ENCODE measurements at regions not wholly inside any gene's neighbourhood (a gene's known extent, or its start where the extent isn't known, plus 50 kb on each side); places are given as distances from the start of the nearest gene placed in this dataset.

DNA sequence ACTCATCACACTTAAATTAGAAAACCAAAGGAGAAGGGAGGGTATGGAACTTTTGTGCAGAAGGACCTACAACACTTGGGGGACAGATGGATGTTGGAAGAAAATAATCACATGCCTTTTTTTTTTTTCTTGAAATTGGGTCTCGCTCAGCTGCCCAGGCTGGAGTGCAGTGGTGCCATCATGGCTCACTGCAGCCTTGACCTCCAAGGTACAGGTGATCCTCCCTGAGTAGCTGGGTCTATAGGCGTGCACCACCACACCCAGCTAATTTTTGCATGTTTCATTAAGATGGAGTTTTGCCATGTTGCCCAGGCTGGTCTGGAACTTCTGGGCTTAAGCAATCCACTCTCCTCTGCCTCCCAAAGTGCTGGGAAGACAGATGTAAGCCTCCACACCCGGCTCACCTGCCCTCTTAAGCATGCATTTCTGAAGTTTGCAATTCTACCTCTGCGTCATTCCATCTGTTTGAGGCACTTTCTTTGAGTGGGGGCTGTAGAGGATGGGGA lies 370.8 kb upstream of the JARID2 start:
- Histone ChIP-seq H2AFZ (ENCODE audit: control insufficient read depth, low read depth, low read length) (no peak overlapping the region), H3K4me1 (ENCODE audit: control insufficient read depth, insufficient read depth, low read length) (peaks cover 54% of the 10 kb centered on the region), H3K4me3 (no peak overlapping the region), H3K9me3 (replicated peaks; ENCODE audit: control insufficient read depth, insufficient read depth, low read length) (no peaks in the 10 kb centered on the region; the same call in 2 of the 3 replicates), H4K20me1 (ENCODE audit: control insufficient read depth, insufficient read depth) (no peaks in the 10 kb centered on the region), H3K27ac (ENCODE audit: control insufficient read depth, insufficient read depth) (peak overlapping the region; percentile 47), H3K36me3 (ENCODE audit: control insufficient read depth in 2 of 2, insufficient read depth in 2 of 2, low read length in 1 of 2) (no peaks in the 10 kb centered on the region), H3K27me3 (replicated peaks in 1 of 2; ENCODE audit: control insufficient read depth in 2 of 2, insufficient read depth in 2 of 2, low read length in 1 of 2) (no peaks in the 10 kb centered on the region), H3K79me2 (ENCODE audit: control insufficient read depth, insufficient read depth, low read length) (no peaks in the 10 kb centered on the region), H3K9ac (ENCODE audit: control insufficient read depth, insufficient read depth, low read length) (no peak overlapping the region), H3K4me2 (ENCODE audit: control insufficient read depth, insufficient read depth) (peak overlapping the region; percentile 14; the same call in 1 of the 2 replicates)
- WGBS (ENCODE audit: insufficient coverage, insufficient replicate concordance, low lambda C conversion rate, missing lambda C conversion rate), result 100% methylated on average over 4 of the region's 4 CpGs
- ChIA-PET SMC1A (ENCODE audit: uncharacterized antibody, unreplicated experiment) (interaction anchor here (0.8 to 2.4 kb wide), 11 partner anchors 9 to 515 kb away, joined by 3 to 17 read pairs (median 4); no protein-coding TSS in a partner anchor), RAD21 (ENCODE audit: unreplicated experiment) (interaction anchor here (0.6 to 1.6 kb wide), 3 partner anchors 15 to 239 kb away, joined by 3 to 4 read pairs (median 4); no protein-coding TSS in a partner anchor), CTCF (interaction anchor here (0.6 to 1.4 kb wide), 4 partner anchors 8 to 408 kb away, joined by 3 to 8 read pairs (median 4); no protein-coding TSS in a partner anchor), POLR2A (interaction anchor here (0.6 to 2.1 kb wide), 2 partner anchors 15 to 520 kb away, joined by 3 to 6 read pairs; no protein-coding TSS in a partner anchor)
- no peak for DNase-seq (ENCODE audit: low read depth, low spot score)
- in situ Hi-C loops (cut with MboI) (loop anchor here (5.0 kb wide), 1 partner anchor 143 kb away; no protein-coding TSS in a partner anchor), intact Hi-C loops (cut with micrococcal nuclease; ENCODE audit: unreplicated experiment) (loop anchor here (2.0 to 5.0 kb wide), 7 partner anchors 82 to 768 kb away; no protein-coding TSS in a partner anchor)
- TF ChIP-seq JUNB (IDR thresholded peaks at IDR 0.05) (no peak), NBN (IDR thresholded peaks at IDR 0.05) (no peak), POLR2A (IDR thresholded peaks at IDR 0.05; ENCODE audit: low read depth, low read length) (no peak), ZNF217 (IDR thresholded peaks at IDR 0.05) (no peak), SMARCA5 (IDR thresholded peaks at IDR 0.05) (peak; percentile 81; the same call in 1 of the 2 replicates)
- no TSS peak for BruUV-seq (replicated peaks)
- no peak for FAIRE-seq
- no peak for ATAC-seq

DNA sequence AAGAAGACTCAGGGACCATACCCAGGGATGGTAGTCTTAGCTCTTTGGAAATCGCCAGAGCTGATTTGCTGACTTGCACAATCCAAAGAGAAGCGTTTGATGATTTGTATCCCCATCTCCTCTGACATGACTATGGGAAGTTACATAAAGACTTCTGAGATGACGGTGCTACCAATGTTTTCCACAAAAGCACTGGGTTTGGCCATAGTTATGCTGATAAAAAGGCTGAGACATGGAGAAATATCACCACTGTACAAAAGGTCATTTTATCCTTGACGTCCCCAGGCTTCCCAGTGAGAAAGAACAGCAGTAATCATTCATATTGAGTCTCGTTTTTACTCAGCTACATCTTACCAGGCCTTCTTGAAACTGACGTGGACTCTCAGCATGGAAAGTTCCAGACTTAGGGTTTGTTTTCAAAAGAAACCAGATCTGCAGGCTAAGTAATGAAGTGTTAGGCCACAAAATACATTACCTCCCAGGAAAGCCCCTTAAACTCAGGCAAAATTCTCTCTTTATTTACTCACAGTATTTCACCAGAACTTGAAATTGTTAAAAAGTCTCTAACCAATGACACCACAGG lies 370.3 kb upstream of the JARID2 start:
- Histone ChIP-seq H2AFZ (ENCODE audit: control insufficient read depth, low read depth, low read length) (no peak overlapping the region), H3K4me3 (no peak overlapping the region), H3K9ac (ENCODE audit: control insufficient read depth, insufficient read depth, low read length) (no peak overlapping the region), H3K27me3 (replicated peaks in 1 of 2; ENCODE audit: control insufficient read depth in 2 of 2, insufficient read depth in 2 of 2, low read length in 1 of 2) (no peaks in the 10 kb centered on the region), H4K20me1 (ENCODE audit: control insufficient read depth, insufficient read depth) (no peaks in the 10 kb centered on the region), H3K79me2 (ENCODE audit: control insufficient read depth, insufficient read depth, low read length) (no peaks in the 10 kb centered on the region), H3K4me1 (ENCODE audit: control insufficient read depth, insufficient read depth, low read length) (peaks cover 54% of the 10 kb centered on the region), H3K36me3 (ENCODE audit: control insufficient read depth in 2 of 2, insufficient read depth in 2 of 2, low read length in 1 of 2) (no peaks in the 10 kb centered on the region), H3K27ac (ENCODE audit: control insufficient read depth, insufficient read depth) (peak overlapping the region; percentile 89), H3K9me3 (replicated peaks; ENCODE audit: control insufficient read depth, insufficient read depth, low read length) (no peaks in the 10 kb centered on the region; the same call in 2 of the 3 replicates), H3K4me2 (ENCODE audit: control insufficient read depth, insufficient read depth) (peak overlapping the region; percentile 14; the same call in 1 of the 2 replicates)
- ChIA-PET SMC1A (ENCODE audit: uncharacterized antibody, unreplicated experiment) (interaction anchor here (0.9 to 2.4 kb wide), 8 partner anchors 9 to 515 kb away, joined by 3 to 17 read pairs (median 4); no protein-coding TSS in a partner anchor), CTCF (interaction anchor here (0.6 to 1.4 kb wide), 2 partner anchors 9 to 194 kb away, joined by 3 to 4 read pairs; no protein-coding TSS in a partner anchor), POLR2A (interaction anchor here (0.5 to 2.1 kb wide), 4 partner anchors 16 to 519 kb away, joined by 3 to 6 read pairs (median 3); no protein-coding TSS in a partner anchor), RAD21 (ENCODE audit: unreplicated experiment) (interaction anchor here (0.6 to 1.7 kb wide), 6 partner anchors 16 to 546 kb away, joined by 3 to 6 read pairs (median 4); no protein-coding TSS in a partner anchor)
- ATAC-seq (peak; percentile 70), DNase-seq (ENCODE audit: low read depth, low spot score) (peak; percentile 89), FAIRE-seq (peak; percentile 86)
- in situ Hi-C loops (cut with MboI), result loop anchor here (5.0 kb wide), 1 partner anchor 143 kb away; no protein-coding TSS in a partner anchor
- BruUV-seq (replicated peaks), result TSS peak; percentile 72
- intact Hi-C loops (cut with micrococcal nuclease; ENCODE audit: unreplicated experiment), result loop anchor here (2.0 to 5.0 kb wide), 7 partner anchors 82 to 768 kb away; no protein-coding TSS in a partner anchor
- whole genome bisulfite sequencing (ENCODE audit: insufficient coverage, insufficient replicate concordance, low lambda C conversion rate, missing lambda C conversion rate), result 10% methylated on average over 6 of the region's 6 CpGs
- TF ChIP-seq TBL1XR1 (IDR thresholded peaks at IDR 0.05; ENCODE audit: low read depth, low read length), result peak; percentile 75; the same call in 1 of the 2 replicates
- peak; percentile 56; the same call in 1 of the 2 replicates for TF ChIP-seq TCF7 (IDR thresholded peaks at IDR 0.05; ENCODE audit: borderline replicate concordance)
- TF ChIP-seq, protein P1, sequence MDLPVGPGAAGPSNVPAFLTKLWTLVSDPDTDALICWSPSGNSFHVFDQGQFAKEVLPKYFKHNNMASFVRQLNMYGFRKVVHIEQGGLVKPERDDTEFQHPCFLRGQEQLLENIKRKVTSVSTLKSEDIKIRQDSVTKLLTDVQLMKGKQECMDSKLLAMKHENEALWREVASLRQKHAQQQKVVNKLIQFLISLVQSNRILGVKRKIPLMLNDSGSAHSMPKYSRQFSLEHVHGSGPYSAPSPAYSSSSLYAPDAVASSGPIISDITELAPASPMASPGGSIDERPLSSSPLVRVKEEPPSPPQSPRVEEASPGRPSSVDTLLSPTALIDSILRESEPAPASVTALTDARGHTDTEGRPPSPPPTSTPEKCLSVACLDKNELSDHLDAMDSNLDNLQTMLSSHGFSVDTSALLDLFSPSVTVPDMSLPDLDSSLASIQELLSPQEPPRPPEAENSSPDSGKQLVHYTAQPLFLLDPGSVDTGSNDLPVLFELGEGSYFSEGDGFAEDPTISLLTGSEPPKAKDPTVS (IDR thresholded peaks at IDR 0.05; ENCODE audit: low read depth, low read length), result peak; percentile 96
- peak; percentile 68; the same call in 1 of the 3 replicates for TF ChIP-seq POU2F2 (IDR thresholded peaks at IDR 0.05; ENCODE audit: borderline replicate concordance, low read depth, low read length)
- TF ChIP-seq, protein P2, sequence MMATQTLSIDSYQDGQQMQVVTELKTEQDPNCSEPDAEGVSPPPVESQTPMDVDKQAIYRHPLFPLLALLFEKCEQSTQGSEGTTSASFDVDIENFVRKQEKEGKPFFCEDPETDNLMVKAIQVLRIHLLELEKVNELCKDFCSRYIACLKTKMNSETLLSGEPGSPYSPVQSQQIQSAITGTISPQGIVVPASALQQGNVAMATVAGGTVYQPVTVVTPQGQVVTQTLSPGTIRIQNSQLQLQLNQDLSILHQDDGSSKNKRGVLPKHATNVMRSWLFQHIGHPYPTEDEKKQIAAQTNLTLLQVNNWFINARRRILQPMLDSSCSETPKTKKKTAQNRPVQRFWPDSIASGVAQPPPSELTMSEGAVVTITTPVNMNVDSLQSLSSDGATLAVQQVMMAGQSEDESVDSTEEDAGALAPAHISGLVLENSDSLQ (IDR thresholded peaks at IDR 0.05), result no peak; the same call in 1 of the 2 replicates
- TF ChIP-seq ETV6 (conservative IDR thresholded peaks at IDR 0.05 in 1 of 2, IDR thresholded peaks at IDR 0.05 in 1 of 2; ENCODE audit: borderline replicate concordance in 1 of 2, low read depth in 1 of 2), result peak in 1 of 2 experiments; percentile 93; a peak in 2 of 4 replicates
- no peak for TF ChIP-seq ZNF207 (IDR thresholded peaks at IDR 0.05; ENCODE audit: borderline replicate concordance)

Measured in GM12878 (cell line).